Loucy (cell line): ENCODE measurements at regions not wholly inside any gene's neighbourhood (a gene's known extent, or its start where the extent isn't known, plus 50 kb on each side); places are given as distances from the start of the nearest gene placed in this dataset.
A peak's percentile ranks its signal among the peaks of the same experiment; 100 is the strongest.

ENCODE experiments used
- H2AFZ ChIP-seq: fragments of 200-600 bp; sonication (generic); 2 replicates; pipeline ENCODE4 v1.6.0; 2016; ENCODE audit warnings: antibody characterized with exemption, mild to moderate bottlenecking, low read length, moderate library complexity
- H3F3A ChIP-seq: fragments of 200-600 bp; 2 replicates; pipeline ENCODE4 v1.6.0; 2016; ENCODE audit warnings: antibody characterized with exemption, low read depth, mild to moderate bottlenecking
- H3K27me3 ChIP-seq: fragments of 200-600 bp; sonication (generic); 2 replicates; pipeline ENCODE4 v1.6.1; 2014; ENCODE audit warnings: low read length, mild to moderate bottlenecking; ENCODE audit not compliant: insufficient read depth, poor library complexity, severe bottlenecking
- H3K36me3 ChIP-seq: fragments of 200-600 bp; sonication (generic); 2 replicates; pipeline ENCODE4 v1.6.1; 2016; ENCODE audit warnings: low read length; ENCODE audit not compliant: insufficient read depth
- H3K4me1 ChIP-seq: fragments of 200-600 bp; sonication (generic); 2 replicates; pipeline ENCODE4 v1.5.1; 2014; ENCODE audit warnings: low read length, mild to moderate bottlenecking; ENCODE audit not compliant: insufficient read depth, poor library complexity, severe bottlenecking
- H3K4me2 ChIP-seq: fragments of 200-600 bp; sonication (generic); 2 replicates; pipeline ENCODE4 v1.6.0; 2014; ENCODE audit warnings: antibody characterized with exemption, low read length, low read depth, mild to moderate bottlenecking; ENCODE audit not compliant: poor library complexity, severe bottlenecking
- H3K4me3 ChIP-seq: fragments of 200-600 bp; sonication (generic); 2 replicates; pipeline ENCODE4 v1.5.1; 2014; ENCODE audit warnings: low read length, mild to moderate bottlenecking, mixed read lengths; ENCODE audit not compliant: poor library complexity, severe bottlenecking
- H3K79me2 ChIP-seq: fragments of 200-600 bp; sonication (generic); 2 replicates; pipeline ENCODE4 v1.6.1; 2014; ENCODE audit warnings: low read length; ENCODE audit not compliant: insufficient read depth
- H3K9ac ChIP-seq: fragments of 200-600 bp; sonication (generic); 2 replicates; pipeline ENCODE4 v1.6.0; 2014; ENCODE audit warnings: mild to moderate bottlenecking, low read depth, low read length, moderate library complexity; ENCODE audit not compliant: poor library complexity, severe bottlenecking
- H3K9me2 ChIP-seq: fragments of 200-600 bp; sonication (generic); replicated peaks from 2 replicates; pipeline ENCODE4 v1.6.1; 2016; ENCODE audit warnings: low read depth, low read length, mixed read lengths
- H3K9me3 ChIP-seq: fragments of 200-600 bp; sonication (generic); 2 replicates; pipeline ENCODE4 v1.6.1; 2014; ENCODE audit warnings: mild to moderate bottlenecking, antibody characterized with exemption, low read length, low read depth; ENCODE audit not compliant: insufficient read depth
- H4K20me1 ChIP-seq: fragments of 200-600 bp; sonication (generic); 2 replicates; pipeline ENCODE4 v1.6.0; 2014; ENCODE audit warnings: antibody characterized with exemption, low read length, mild to moderate bottlenecking; ENCODE audit not compliant: insufficient read depth, poor library complexity, severe bottlenecking
- CTCF ChIP-seq: fragments of 200-600 bp; sonication (generic); conservative IDR thresholded peaks from 2 replicates; pipeline ENCODE4 v1.5.1; 2014; ENCODE audit warnings: mild to moderate bottlenecking, antibody characterized with exemption, low read length
- EZH2phosphoT487 ChIP-seq: fragments of 200-600 bp; IDR thresholded peaks from 2 replicates; pipeline ENCODE4 v1.6.1; 2018; ENCODE audit warnings: antibody characterized with exemption, mild to moderate bottlenecking, moderate library complexity, borderline replicate concordance

DNA sequence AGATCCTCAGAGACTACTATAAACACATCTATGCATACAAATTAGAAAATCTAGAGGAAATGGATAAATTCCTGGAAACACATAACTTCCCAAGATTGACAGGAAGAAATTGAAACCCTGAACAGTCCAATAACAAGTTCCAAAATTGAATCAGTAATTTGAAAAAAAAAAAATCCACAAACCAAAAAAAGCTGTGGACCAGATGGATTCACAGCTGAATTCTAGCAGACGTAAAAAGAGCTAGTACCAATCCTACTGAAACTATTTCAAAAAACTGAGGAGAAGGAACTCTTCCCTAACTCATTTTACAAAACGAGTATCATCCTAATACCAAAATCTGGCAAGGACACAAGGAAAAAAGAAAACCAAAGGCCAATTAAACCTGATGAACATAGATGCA is 77.0 kb upstream of the FXR1 start:
- Histone ChIP-seq H3K4me1 (no peaks in the 10 kb centered on the region), H3K9ac (no peak overlapping the region), H3F3A (no peaks in the 10 kb centered on the region), H4K20me1 (no peaks in the 10 kb centered on the region), H3K9me3 (no peaks in the 10 kb centered on the region), H3K36me3 (no peaks in the 10 kb centered on the region), H2AFZ (no peak overlapping the region), H3K79me2 (no peaks in the 10 kb centered on the region), H3K4me2 (no peak overlapping the region), H3K9me2 (no peaks in the 10 kb centered on the region), H3K27me3 (no peaks in the 10 kb centered on the region), H3K4me3 (no peak overlapping the region)
- TF ChIP-seq EZH2phosphoT487 (no peak), CTCF (no peak)

GRCh38 chr3:180836766-180837165 is 75.7 kb upstream of the FXR1 start:
- no peaks in the 10 kb centered on the region for H3K4me1 ChIP-seq
- H3F3A ChIP-seq = no peaks in the 10 kb centered on the region
- H3K79me2 ChIP-seq = no peaks in the 10 kb centered on the region
- H3K9me3 ChIP-seq = no peaks in the 10 kb centered on the region
- no peak overlapping the region for H3K9ac ChIP-seq
- H4K20me1 ChIP-seq = no peaks in the 10 kb centered on the region
- H3K4me3 ChIP-seq = no peak overlapping the region
- H3K36me3 ChIP-seq = no peaks in the 10 kb centered on the region
- H3K4me2 ChIP-seq = no peak overlapping the region
- H2AFZ ChIP-seq = no peak overlapping the region
- TF ChIP-seq EZH2phosphoT487 (no peak), CTCF (no peak)
- no peaks in the 10 kb centered on the region for H3K27me3 ChIP-seq
- H3K9me2 ChIP-seq = no peaks in the 10 kb centered on the region

DNA sequence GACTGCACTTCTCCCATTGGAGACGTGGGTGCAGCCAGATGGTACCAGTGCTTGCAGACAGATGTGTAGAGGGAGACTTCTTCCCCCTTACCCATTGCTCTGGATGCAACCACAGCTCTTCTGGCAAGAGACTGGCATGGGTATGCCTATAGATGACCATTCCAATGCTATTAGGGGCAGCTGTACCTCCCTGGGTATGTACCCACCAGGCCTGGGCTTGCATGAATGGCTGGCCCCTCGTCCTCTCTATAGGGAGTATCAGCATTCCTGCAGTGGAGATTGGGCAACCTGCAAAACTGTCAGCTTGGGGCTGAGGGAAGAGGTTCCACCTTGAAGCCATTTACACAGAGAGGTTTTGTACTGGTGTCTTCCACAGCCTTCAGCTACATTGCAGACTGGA is 57.6 kb upstream of the FXR1 start:
- Histone ChIP-seq H3K79me2 (no peaks in the 10 kb centered on the region), H2AFZ (peak overlapping the region; percentile 83; the same call in 1 of the 2 replicates), H3K4me3 (no peak overlapping the region), H3K4me1 (peaks cover 6% of the 10 kb centered on the region), H3K36me3 (no peaks in the 10 kb centered on the region), H3F3A (no peaks in the 10 kb centered on the region), H3K9me3 (no peaks in the 10 kb centered on the region), H4K20me1 (no peaks in the 10 kb centered on the region), H3K9ac (no peak overlapping the region), H3K9me2 (no peaks in the 10 kb centered on the region), H3K27me3 (no peaks in the 10 kb centered on the region), H3K4me2 (peak overlapping the region; percentile 48)
- no peak for TF ChIP-seq CTCF
- TF ChIP-seq EZH2phosphoT487 = no peak
